Skeletal muscle satellite cell (primary cell): ENCODE measurements at regions not wholly inside any gene's neighbourhood (a gene's known extent, or its start where the extent isn't known, plus 50 kb on each side); places are given as distances from the start of the nearest gene placed in this dataset.
A peak's percentile ranks its signal among the peaks of the same experiment; 100 is the strongest.

Source experiments
- H3K27me3 ChIP-seq: 2 replicates; pipeline ENCODE4 v1.7.0; 2013; ENCODE audit warnings: low read length; ENCODE audit not compliant: control insufficient read depth, insufficient read depth
- H3K36me3 ChIP-seq: 2 replicates; pipeline ENCODE4 v1.7.0; 2013; ENCODE audit warnings: mild to moderate bottlenecking, control low read depth, low read length; ENCODE audit not compliant: insufficient read depth
- H3K4me1 ChIP-seq: 2 replicates; pipeline ENCODE4 v1.7.0; 2013; ENCODE audit warnings: low read length; ENCODE audit not compliant: control insufficient read depth, insufficient read depth
- H3K4me2 ChIP-seq: 2 replicates; pipeline ENCODE4 v1.7.0; 2013; ENCODE audit warnings: mild to moderate bottlenecking, low read length
- H3K4me3 ChIP-seq: 2 replicates; pipeline ENCODE4 v1.7.0; 2013; ENCODE audit warnings: low read length
- H3K9ac ChIP-seq: 2 replicates; pipeline ENCODE4 v1.7.0; 2013; ENCODE audit warnings: mild to moderate bottlenecking, low read depth, low read length, moderate library complexity
- H3K9me3 ChIP-seq: replicated peaks from 2 replicates; pipeline ENCODE4 v1.7.0; 2013; ENCODE audit warnings: mild to moderate bottlenecking, control low read depth, low read length

DNA sequence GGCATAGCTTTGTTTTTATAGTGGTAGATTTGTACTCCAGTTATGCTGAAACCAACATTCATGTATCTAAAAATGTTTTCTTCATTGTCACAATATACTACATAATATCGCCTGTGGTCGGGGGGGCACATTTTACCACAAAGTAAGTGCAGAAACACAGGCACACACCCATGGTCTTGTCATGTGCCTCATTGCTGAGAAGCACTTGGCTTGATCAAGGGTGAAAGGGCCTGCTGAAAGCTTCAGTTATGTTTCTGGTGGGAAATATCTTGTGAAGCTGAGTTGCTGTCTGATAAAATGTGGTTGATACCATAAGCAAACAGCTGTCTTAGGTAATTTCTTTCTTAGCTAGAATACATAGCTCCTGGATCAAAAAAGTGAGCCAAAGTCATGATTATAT is 393.1 kb downstream of the MAN2A1 start:
- Histone ChIP-seq H3K27me3 (no peaks in the 10 kb centered on the region), H3K36me3 (no peaks in the 10 kb centered on the region), H3K9ac (no peak overlapping the region), H3K4me3 (no peak overlapping the region), H3K9me3 (no peaks in the 10 kb centered on the region), H3K4me1 (peaks cover 12% of the 10 kb centered on the region), H3K4me2 (no peak overlapping the region)

DNA sequence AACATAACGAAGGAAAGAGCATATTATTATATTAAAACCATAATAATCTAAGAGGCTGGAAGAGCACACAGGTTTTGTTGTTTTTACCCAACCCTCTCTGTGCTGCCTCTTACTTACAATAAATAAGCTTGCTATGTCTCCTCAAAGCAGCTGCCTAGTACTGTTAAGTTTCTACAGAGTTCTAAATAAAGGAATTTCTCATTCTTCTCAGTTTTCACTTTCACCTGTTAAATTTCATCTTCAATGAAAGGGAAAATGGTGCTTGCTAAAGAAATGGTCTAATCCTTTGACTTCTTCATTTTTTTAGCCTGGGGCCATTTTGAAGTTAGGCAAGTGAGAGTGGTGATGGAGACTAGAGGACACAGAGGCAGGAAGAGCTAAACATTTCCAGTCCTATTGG is 396.1 kb downstream of the MAN2A1 start:
- Histone ChIP-seq H3K4me1 (peaks cover 16% of the 10 kb centered on the region), H3K9ac (no peak overlapping the region), H3K4me3 (no peak overlapping the region), H3K9me3 (no peaks in the 10 kb centered on the region), H3K4me2 (no peak overlapping the region), H3K27me3 (no peaks in the 10 kb centered on the region), H3K36me3 (no peaks in the 10 kb centered on the region)

- Histone ChIP-seq H3K9me3 (no peaks in the 10 kb centered on the region), H3K4me1 (peaks cover 16% of the 10 kb centered on the region), H3K9ac (peak overlapping the region; percentile 50), H3K36me3 (no peaks in the 10 kb centered on the region), H3K27me3 (no peaks in the 10 kb centered on the region), H3K4me2 (peak overlapping the region; percentile 56), H3K4me3 (peak overlapping the region; percentile 8)
Measured at GRCh38 chr5:110086658-110087388, 397.1 kb downstream of the MAN2A1 start.

DNA sequence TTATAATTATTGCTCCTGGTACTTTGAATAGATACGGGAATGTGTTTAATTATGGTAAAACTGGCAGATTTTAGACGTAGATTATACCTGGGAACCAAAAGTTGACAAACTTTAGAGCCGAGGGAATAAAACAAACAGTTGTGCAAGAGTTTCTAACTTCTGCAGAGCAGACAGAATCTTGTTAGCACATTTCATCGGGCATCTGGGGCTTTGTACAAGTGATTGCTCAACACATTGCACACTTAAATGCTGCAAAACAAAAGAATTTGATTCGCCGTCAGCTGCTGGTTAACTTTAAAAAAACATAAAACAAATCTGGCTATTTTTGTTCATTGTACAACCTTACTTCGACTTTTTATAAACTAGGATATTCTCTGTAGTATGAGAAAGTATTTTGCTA is 398.1 kb downstream of the MAN2A1 start:
- H3K9ac ChIP-seq, result no peak overlapping the region
- peaks cover 18% of the 10 kb centered on the region for H3K4me1 ChIP-seq
- no peak overlapping the region for H3K4me3 ChIP-seq
- H3K27me3 ChIP-seq, result no peaks in the 10 kb centered on the region
- H3K36me3 ChIP-seq, result no peaks in the 10 kb centered on the region
- no peaks in the 10 kb centered on the region for H3K9me3 ChIP-seq
- peak overlapping the region; percentile 54 for H3K4me2 ChIP-seq

GRCh38 chr5:110088676-110089436 is 399.1 kb downstream of the MAN2A1 start:
- no peak overlapping the region for H3K9ac ChIP-seq

GRCh38 chr5:110092955-110093785 is 403.4 kb downstream of the MAN2A1 start:
- Histone ChIP-seq H3K27me3 (no peaks in the 10 kb centered on the region), H3K4me3 (no peak overlapping the region), H3K4me1 (peaks cover 6% of the 10 kb centered on the region), H3K9ac (no peak overlapping the region), H3K36me3 (no peaks in the 10 kb centered on the region), H3K9me3 (no peaks in the 10 kb centered on the region), H3K4me2 (no peak overlapping the region)

More at GRCh38 chr5:110088676-110089436, 399.1 kb downstream of the MAN2A1 start:
- no peaks in the 10 kb centered on the region for H3K9me3 ChIP-seq
- H3K4me2 ChIP-seq, result no peak overlapping the region
- H3K4me3 ChIP-seq, result no peak overlapping the region
- no peaks in the 10 kb centered on the region for H3K27me3 ChIP-seq
- H3K36me3 ChIP-seq, result no peaks in the 10 kb centered on the region
- peaks cover 21% of the 10 kb centered on the region for H3K4me1 ChIP-seq

GRCh38 chr5:110094109-110094508 is 404.4 kb downstream of the MAN2A1 start:
- Histone ChIP-seq H3K4me3 (no peak overlapping the region), H3K4me2 (no peak overlapping the region), H3K36me3 (no peaks in the 10 kb centered on the region), H3K27me3 (no peaks in the 10 kb centered on the region), H3K4me1 (peaks cover 6% of the 10 kb centered on the region), H3K9me3 (no peaks in the 10 kb centered on the region), H3K9ac (no peak overlapping the region)

GRCh38 chr5:110094548-110094947 is 404.8 kb downstream of the MAN2A1 start:
- no peak overlapping the region for H3K4me2 ChIP-seq
- H3K36me3 ChIP-seq, result no peaks in the 10 kb centered on the region
- no peaks in the 10 kb centered on the region for H3K9me3 ChIP-seq
- H3K4me1 ChIP-seq, result peaks cover 6% of the 10 kb centered on the region
- H3K9ac ChIP-seq, result no peak overlapping the region
- no peak overlapping the region for H3K4me3 ChIP-seq
- no peaks in the 10 kb centered on the region for H3K27me3 ChIP-seq

DNA sequence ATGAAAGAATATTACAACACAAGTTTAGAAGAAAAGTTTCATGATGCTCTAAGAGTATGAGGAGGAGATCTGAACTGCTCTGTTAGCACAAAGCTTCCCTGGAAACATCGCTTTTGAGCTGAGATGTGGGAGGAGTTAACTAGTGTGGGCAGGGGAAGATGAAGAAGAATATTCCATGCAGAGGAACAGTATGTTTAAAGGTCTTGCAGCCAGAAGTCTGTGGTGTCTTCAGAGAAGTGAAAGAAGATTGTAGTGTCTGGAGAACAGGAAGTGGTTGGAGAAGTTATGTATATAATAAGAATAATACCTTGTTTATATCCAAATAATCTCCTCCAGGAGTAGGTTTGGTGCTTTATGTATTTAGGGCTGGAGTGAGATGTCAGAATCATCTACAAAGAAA is 406.7 kb downstream of the MAN2A1 start:
- Histone ChIP-seq H3K4me3 (no peak overlapping the region), H3K9ac (no peak overlapping the region), H3K27me3 (no peaks in the 10 kb centered on the region)

GRCh38 chr5:110099572-110099971 is 409.8 kb downstream of the MAN2A1 start:
- no peaks in the 10 kb centered on the region for H3K36me3 ChIP-seq
- no peak overlapping the region for H3K4me3 ChIP-seq
- no peak overlapping the region for H3K4me2 ChIP-seq
- no peaks in the 10 kb centered on the region for H3K4me1 ChIP-seq
- H3K9me3 ChIP-seq, result no peaks in the 10 kb centered on the region
- H3K27me3 ChIP-seq, result no peaks in the 10 kb centered on the region
- no peak overlapping the region for H3K9ac ChIP-seq

More for the DNA sequence above, 406.7 kb downstream of the MAN2A1 start:
- Histone ChIP-seq H3K4me1 (peaks cover 6% of the 10 kb centered on the region), H3K36me3 (no peaks in the 10 kb centered on the region), H3K4me2 (no peak overlapping the region), H3K9me3 (no peaks in the 10 kb centered on the region)

GRCh38 chr5:110103081-110103480 is 413.4 kb downstream of the MAN2A1 start:
- Histone ChIP-seq H3K4me1 (no peaks in the 10 kb centered on the region), H3K27me3 (peaks cover 5% of the 10 kb centered on the region), H3K9me3 (no peaks in the 10 kb centered on the region), H3K4me2 (no peak overlapping the region), H3K4me3 (no peak overlapping the region), H3K36me3 (no peaks in the 10 kb centered on the region), H3K9ac (no peak overlapping the region)
